WTC11 (cell line): ENCODE measurements at regions not wholly inside any gene's neighbourhood (a gene's known extent, or its start where the extent isn't known, plus 50 kb on each side); places are given as distances from the start of the nearest gene placed in this dataset.

Experiments used
- ATAC-seq: fragments of 200-7000 bp; cut with Tn5 transposase; 2 replicates; pipeline ENCODE4 v1.10.0; 2021; ENCODE audit warnings: mild to moderate bottlenecking, moderate library complexity
- CTCF ChIA-PET: fragments of 300-600 bp; sonication (Branson Sonifier 250); formaldehyde crosslinking; loops from one replicate; lab custom pipeline; 2021; ENCODE audit warnings: antibody characterized with exemption; lab: Charles Lee
- POLR2A ChIA-PET: fragments of 350-600 bp; sonication (Branson Sonifier 250); formaldehyde crosslinking; loops from one replicate; lab custom pipeline; 2021; ENCODE audit warnings: antibody characterized with exemption; lab: Charles Lee
- DNase-seq: peaks from one replicate; pipeline ENCODE4 v3.0.0; 2021; ENCODE audit warnings: low spot score
- H3K27ac Mint-ChIP-seq: 2 replicates; pipeline ENCODE4 v1.8.0; 2021; ENCODE audit warnings: mixed read lengths
- H3K27me3 Mint-ChIP-seq: 2 replicates; pipeline ENCODE4 v1.8.0; 2021; ENCODE audit warnings: low read depth, mild to moderate bottlenecking, moderate library complexity, mixed read lengths
- H3K36me3 Mint-ChIP-seq: 2 replicates; pipeline ENCODE4 v1.8.0; 2021; ENCODE audit warnings: mixed read lengths
- H3K4me1 Mint-ChIP-seq: 2 replicates; pipeline ENCODE4 v1.8.0; 2022; ENCODE audit warnings: mixed read lengths
- H3K4me3 Mint-ChIP-seq: 2 replicates; pipeline ENCODE4 v1.8.0; 2021; ENCODE audit warnings: mild to moderate bottlenecking, moderate library complexity, mixed read lengths
- H3K9me3 Mint-ChIP-seq: 2 replicates; pipeline ENCODE4 v1.8.0; 2021; ENCODE audit warnings: mixed read lengths
- CBFB ChIP-seq: sonication (generic); formaldehyde crosslinking; IDR thresholded peaks from 2 replicates; pipeline ENCODE4 v1.8.1; 2022; ENCODE audit warnings: mild to moderate bottlenecking, low read depth, missing genetic modification reagents
- GABPB1 ChIP-seq: sonication (generic); formaldehyde crosslinking; IDR thresholded peaks from 2 replicates; pipeline ENCODE4 v1.8.1; 2023; ENCODE audit warnings: mild to moderate bottlenecking, missing genetic modification reagents
- GTF2I ChIP-seq: fragments of 250-450 bp; sonication (Bioruptor Pico); conservative IDR thresholded peaks from 2 replicates; pipeline ENCODE4 v1.4.0; 2021; ENCODE audit warnings: mild to moderate bottlenecking
- NR2C2 ChIP-seq: sonication (generic); formaldehyde crosslinking; IDR thresholded peaks from 2 replicates; pipeline ENCODE4 v1.8.0; 2022; ENCODE audit warnings: mild to moderate bottlenecking, missing genetic modification reagents
- NR3C1 ChIP-seq: sonication (generic); formaldehyde crosslinking; conservative IDR thresholded peaks from 2 replicates; pipeline ENCODE4 v1.8.1; 2023; ENCODE audit warnings: low read depth, mild to moderate bottlenecking, missing genetic modification reagents
- RELA ChIP-seq: sonication (generic); formaldehyde crosslinking; IDR thresholded peaks from 2 replicates; pipeline ENCODE4 v1.8.1; 2022; ENCODE audit warnings: missing genetic modification reagents, mild to moderate bottlenecking, borderline replicate concordance
- SMAD4 ChIP-seq: sonication (generic); formaldehyde crosslinking; IDR thresholded peaks from 2 replicates; pipeline ENCODE4 v1.8.0; 2022; ENCODE audit warnings: mild to moderate bottlenecking, missing genetic modification reagents
- SP1 ChIP-seq: sonication (generic); formaldehyde crosslinking; conservative IDR thresholded peaks from 2 replicates; pipeline ENCODE4 v1.8.1; 2022; ENCODE audit warnings: missing genetic modification reagents
- TP53 ChIP-seq: sonication (generic); formaldehyde crosslinking; IDR thresholded peaks from 2 replicates; pipeline ENCODE4 v1.8.1; 2023; ENCODE audit warnings: mild to moderate bottlenecking, missing genetic modification reagents
- ZBTB21 ChIP-seq: sonication (generic); formaldehyde crosslinking; IDR thresholded peaks from 2 replicates; pipeline ENCODE4 v1.8.1; 2023; ENCODE audit warnings: mild to moderate bottlenecking, missing genetic modification reagents, borderline replicate concordance
- ZNF396 ChIP-seq: fragments of 250-450 bp; sonication (Bioruptor Pico); IDR thresholded peaks from 2 replicates; pipeline ENCODE4 v1.8.0; 2021; ENCODE audit warnings: mild to moderate bottlenecking, moderate library complexity, borderline replicate concordance
- ZNF416 ChIP-seq: fragments of 250-450 bp; sonication (Bioruptor Pico); IDR thresholded peaks from 2 replicates; pipeline ENCODE4 v1.9.0; 2021; ENCODE audit warnings: mild to moderate bottlenecking, inconsistent platforms
- TF ChIP-seq, protein P1 (sequence below): sonication (generic); formaldehyde crosslinking; IDR thresholded peaks from 2 replicates; pipeline ENCODE4 v1.8.1; 2022; ENCODE audit warnings: low read depth, mild to moderate bottlenecking, moderate library complexity, missing genetic modification reagents, borderline replicate concordance
- TF ChIP-seq, protein P2 (sequence below): fragments of 250-450 bp; sonication (Bioruptor Pico); IDR thresholded peaks from 2 replicates; pipeline ENCODE4 v1.9.0; 2021; ENCODE audit warnings: moderate library complexity, mild to moderate bottlenecking, inconsistent platforms, borderline replicate concordance
- TF ChIP-seq, protein P3 (sequence below): sonication (generic); formaldehyde crosslinking; IDR thresholded peaks from 2 replicates; pipeline ENCODE4 v1.8.0; 2022; ENCODE audit warnings: mild to moderate bottlenecking, missing genetic modification reagents
- TF ChIP-seq, protein P4 (sequence below): sonication (generic); formaldehyde crosslinking; IDR thresholded peaks from 2 replicates; pipeline ENCODE4 v1.8.1; 2023; ENCODE audit warnings: mild to moderate bottlenecking, missing genetic modification reagents, moderate library complexity
- TF ChIP-seq, protein P5 (sequence below): sonication (generic); formaldehyde crosslinking; IDR thresholded peaks from 2 replicates; pipeline ENCODE4 v1.8.1; 2023; ENCODE audit warnings: mild to moderate bottlenecking, missing genetic modification reagents, moderate library complexity
- TF ChIP-seq, protein P6 (sequence below): sonication (generic); formaldehyde crosslinking; conservative IDR thresholded peaks from 2 replicates; pipeline ENCODE4 v1.8.1; 2023; ENCODE audit warnings: mild to moderate bottlenecking, low read depth, missing genetic modification reagents, moderate library complexity
- TF ChIP-seq, protein P7 (sequence below): sonication (generic); formaldehyde crosslinking; IDR thresholded peaks from 2 replicates; pipeline ENCODE4 v1.8.0; 2022; ENCODE audit warnings: missing genetic modification reagents

DNA sequence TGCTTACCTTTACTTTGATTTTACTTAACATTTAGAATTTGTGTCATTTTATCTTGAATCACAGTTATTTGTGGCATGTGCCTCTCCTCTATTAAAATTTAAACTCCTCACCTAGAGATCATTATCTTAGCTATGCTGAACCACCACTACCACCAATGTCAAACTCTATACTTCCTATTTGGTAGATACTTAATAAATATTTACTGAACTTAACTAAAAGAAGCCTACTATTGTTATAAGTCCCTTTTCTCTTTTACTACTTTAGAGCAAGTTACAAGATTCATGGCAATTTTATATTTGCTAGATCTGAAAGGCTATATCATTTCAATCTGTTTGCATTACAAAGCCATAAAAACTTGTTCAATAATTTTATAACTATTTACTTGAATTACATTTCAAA is 273.3 kb upstream of the CCNH start:
- H3K27me3 Mint-ChIP-seq, result no peaks in the 10 kb centered on the region
- POLR2A ChIA-PET, result no interaction called here
- peaks cover 27% of the 10 kb centered on the region for H3K9me3 Mint-ChIP-seq
- no peak overlapping the region for H3K27ac Mint-ChIP-seq
- peaks cover 4% of the 10 kb centered on the region for H3K4me1 Mint-ChIP-seq
- TF ChIP-seq, protein P1, sequence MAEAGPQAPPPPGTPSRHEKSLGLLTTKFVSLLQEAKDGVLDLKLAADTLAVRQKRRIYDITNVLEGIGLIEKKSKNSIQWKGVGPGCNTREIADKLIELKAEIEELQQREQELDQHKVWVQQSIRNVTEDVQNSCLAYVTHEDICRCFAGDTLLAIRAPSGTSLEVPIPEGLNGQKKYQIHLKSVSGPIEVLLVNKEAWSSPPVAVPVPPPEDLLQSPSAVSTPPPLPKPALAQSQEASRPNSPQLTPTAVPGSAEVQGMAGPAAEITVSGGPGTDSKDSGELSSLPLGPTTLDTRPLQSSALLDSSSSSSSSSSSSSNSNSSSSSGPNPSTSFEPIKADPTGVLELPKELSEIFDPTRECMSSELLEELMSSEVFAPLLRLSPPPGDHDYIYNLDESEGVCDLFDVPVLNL (CRISPR knock-in tag), result no peak
- TF ChIP-seq, protein P2, sequence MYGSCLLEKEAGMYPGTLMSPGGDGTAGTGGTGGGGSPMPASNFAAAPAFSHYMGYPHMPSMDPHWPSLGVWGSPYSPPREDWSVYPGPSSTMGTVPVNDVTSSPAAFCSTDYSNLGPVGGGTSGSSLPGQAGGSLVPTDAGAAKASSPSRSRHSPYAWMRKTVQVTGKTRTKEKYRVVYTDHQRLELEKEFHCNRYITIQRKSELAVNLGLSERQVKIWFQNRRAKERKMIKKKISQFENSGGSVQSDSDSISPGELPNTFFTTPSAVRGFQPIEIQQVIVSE, result no peak
- no peak for TF ChIP-seq ZNF396
- TF ChIP-seq, protein P3, sequence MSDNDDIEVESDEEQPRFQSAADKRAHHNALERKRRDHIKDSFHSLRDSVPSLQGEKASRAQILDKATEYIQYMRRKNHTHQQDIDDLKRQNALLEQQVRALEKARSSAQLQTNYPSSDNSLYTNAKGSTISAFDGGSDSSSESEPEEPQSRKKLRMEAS (CRISPR knock-in tag), result no peak
- TF ChIP-seq ZBTB21 (CRISPR knock-in tag), result no peak
- no peak for TF ChIP-seq TP53 (CRISPR knock-in tag)
- TF ChIP-seq, protein P4, sequence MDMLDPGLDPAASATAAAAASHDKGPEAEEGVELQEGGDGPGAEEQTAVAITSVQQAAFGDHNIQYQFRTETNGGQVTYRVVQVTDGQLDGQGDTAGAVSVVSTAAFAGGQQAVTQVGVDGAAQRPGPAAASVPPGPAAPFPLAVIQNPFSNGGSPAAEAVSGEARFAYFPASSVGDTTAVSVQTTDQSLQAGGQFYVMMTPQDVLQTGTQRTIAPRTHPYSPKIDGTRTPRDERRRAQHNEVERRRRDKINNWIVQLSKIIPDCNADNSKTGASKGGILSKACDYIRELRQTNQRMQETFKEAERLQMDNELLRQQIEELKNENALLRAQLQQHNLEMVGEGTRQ, result no peak
- TF ChIP-seq ZNF416 (CRISPR knock-in tag), result no peak
- TF ChIP-seq, all 79 proteins: peak for 0
- CTCF ChIA-PET, result no interaction called here
- no peak for ATAC-seq
- H3K4me3 Mint-ChIP-seq, result no peak overlapping the region
- H3K36me3 Mint-ChIP-seq, result peaks cover 3% of the 10 kb centered on the region; the same call in 1 of the 2 replicates
- no peak for DNase-seq

DNA sequence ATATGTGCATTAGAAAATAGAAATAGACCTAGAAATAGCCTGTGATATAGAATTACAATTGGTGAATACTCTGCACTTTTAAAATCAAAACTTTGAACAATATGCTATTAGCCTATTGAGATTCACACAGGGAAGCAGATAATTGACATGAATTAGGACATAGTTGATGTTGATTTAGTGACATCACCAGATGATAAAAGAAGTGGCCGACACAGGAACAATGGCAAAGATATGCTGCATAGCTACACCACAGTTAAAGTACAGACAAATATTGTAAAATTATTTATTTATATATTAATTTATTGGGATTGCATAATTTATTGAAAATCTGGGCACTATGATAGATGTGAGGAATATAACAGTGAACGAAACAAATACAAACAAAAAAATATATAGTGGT is 261.5 kb upstream of the CCNH start:
- CTCF ChIA-PET, result no interaction called here
- no peak overlapping the region for H3K27ac Mint-ChIP-seq

DNA sequence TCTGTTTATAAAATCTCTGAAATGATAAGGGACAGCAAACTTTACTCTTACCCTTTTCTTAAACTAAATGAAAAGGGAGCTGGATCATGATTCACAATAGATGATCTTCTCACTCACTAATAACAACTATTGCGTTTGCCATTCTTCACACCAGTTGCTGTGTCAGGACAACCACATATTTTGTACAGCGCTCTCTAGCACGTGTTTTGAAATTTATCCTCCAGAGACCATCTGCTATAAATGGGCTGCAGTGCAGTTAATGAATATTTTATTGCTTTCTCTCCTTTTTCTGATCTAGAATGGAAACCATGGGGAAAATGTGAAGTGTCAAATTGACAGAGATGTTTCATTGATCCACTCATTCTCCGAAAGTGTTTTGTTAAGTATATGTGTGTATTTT is 258.4 kb upstream of the CCNH start:
- ChIA-PET CTCF (no interaction called here), POLR2A (no interaction called here)
- no peak for ATAC-seq
- no peak for DNase-seq
- no peak overlapping the region for H3K4me3 Mint-ChIP-seq
- H3K27me3 Mint-ChIP-seq, result no peaks in the 10 kb centered on the region; the same call in 1 of the 2 replicates
- H3K9me3 Mint-ChIP-seq, result no peaks in the 10 kb centered on the region
- no peaks in the 10 kb centered on the region for H3K36me3 Mint-ChIP-seq
- no peaks in the 10 kb centered on the region for H3K4me1 Mint-ChIP-seq
- H3K27ac Mint-ChIP-seq, result no peak overlapping the region
- TF ChIP-seq NR3C1 (no peak), GABPB1 (CRISPR knock-in tag) (no peak), SMAD4 (no peak)

More for the DNA sequence above, 261.5 kb upstream of the CCNH start:
- ATAC-seq (no peak), DNase-seq (no peak)
- Mint-ChIP-seq H3K36me3 (no peaks in the 10 kb centered on the region), H3K4me1 (no peaks in the 10 kb centered on the region), H3K4me3 (no peak overlapping the region), H3K27me3 (no peaks in the 10 kb centered on the region; the same call in 1 of the 2 replicates), H3K9me3 (no peaks in the 10 kb centered on the region)
- POLR2A ChIA-PET, result no interaction called here
- TF ChIP-seq SP1 (CRISPR knock-in tag), result no peak
- TF ChIP-seq, protein P3 (CRISPR knock-in tag), result no peak
- no peak for TF ChIP-seq RELA (CRISPR knock-in tag)
- no peak for TF ChIP-seq NR2C2 (CRISPR knock-in tag)
- TF ChIP-seq, all 79 proteins: peak for 0

DNA sequence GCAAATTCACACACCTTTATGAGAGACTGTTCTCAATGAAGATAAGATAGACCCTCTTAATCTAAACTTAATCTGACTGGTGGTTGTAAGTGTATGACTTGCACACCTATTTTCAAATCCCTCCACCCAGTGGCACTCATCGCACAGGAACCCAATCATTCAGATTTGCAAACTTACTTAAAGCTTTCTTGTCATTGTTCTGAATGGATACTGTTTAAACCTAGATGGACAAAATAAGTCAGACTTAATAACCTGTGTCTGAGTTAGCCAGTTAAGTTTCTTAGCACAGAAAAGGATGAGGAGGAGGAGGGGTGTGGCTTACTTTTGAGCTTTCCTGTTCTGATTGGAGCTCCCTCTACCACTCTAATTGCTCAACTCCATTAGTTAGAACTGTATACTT is 252.4 kb upstream of the CCNH start:
- CTCF ChIA-PET, result no interaction called here
- POLR2A ChIA-PET, result no interaction called here
- DNase-seq (no peak), ATAC-seq (no peak)
- no peaks in the 10 kb centered on the region for H3K27me3 Mint-ChIP-seq
- H3K9me3 Mint-ChIP-seq, result no peaks in the 10 kb centered on the region
- no peaks in the 10 kb centered on the region for H3K36me3 Mint-ChIP-seq
- H3K27ac Mint-ChIP-seq, result no peak overlapping the region
- no peaks in the 10 kb centered on the region for H3K4me1 Mint-ChIP-seq
- no peak overlapping the region for H3K4me3 Mint-ChIP-seq
- TF ChIP-seq, protein P5, sequence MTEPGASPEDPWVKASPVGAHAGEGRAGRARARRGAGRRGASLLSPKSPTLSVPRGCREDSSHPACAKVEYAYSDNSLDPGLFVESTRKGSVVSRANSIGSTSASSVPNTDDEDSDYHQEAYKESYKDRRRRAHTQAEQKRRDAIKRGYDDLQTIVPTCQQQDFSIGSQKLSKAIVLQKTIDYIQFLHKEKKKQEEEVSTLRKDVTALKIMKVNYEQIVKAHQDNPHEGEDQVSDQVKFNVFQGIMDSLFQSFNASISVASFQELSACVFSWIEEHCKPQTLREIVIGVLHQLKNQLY, result no peak
- TF ChIP-seq, protein P6, sequence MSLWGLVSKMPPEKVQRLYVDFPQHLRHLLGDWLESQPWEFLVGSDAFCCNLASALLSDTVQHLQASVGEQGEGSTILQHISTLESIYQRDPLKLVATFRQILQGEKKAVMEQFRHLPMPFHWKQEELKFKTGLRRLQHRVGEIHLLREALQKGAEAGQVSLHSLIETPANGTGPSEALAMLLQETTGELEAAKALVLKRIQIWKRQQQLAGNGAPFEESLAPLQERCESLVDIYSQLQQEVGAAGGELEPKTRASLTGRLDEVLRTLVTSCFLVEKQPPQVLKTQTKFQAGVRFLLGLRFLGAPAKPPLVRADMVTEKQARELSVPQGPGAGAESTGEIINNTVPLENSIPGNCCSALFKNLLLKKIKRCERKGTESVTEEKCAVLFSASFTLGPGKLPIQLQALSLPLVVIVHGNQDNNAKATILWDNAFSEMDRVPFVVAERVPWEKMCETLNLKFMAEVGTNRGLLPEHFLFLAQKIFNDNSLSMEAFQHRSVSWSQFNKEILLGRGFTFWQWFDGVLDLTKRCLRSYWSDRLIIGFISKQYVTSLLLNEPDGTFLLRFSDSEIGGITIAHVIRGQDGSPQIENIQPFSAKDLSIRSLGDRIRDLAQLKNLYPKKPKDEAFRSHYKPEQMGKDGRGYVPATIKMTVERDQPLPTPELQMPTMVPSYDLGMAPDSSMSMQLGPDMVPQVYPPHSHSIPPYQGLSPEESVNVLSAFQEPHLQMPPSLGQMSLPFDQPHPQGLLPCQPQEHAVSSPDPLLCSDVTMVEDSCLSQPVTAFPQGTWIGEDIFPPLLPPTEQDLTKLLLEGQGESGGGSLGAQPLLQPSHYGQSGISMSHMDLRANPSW (CRISPR knock-in tag), result no peak
- TF ChIP-seq GTF2I (CRISPR knock-in tag) (no peak), CBFB (CRISPR knock-in tag) (no peak)
- TF ChIP-seq, protein P7, sequence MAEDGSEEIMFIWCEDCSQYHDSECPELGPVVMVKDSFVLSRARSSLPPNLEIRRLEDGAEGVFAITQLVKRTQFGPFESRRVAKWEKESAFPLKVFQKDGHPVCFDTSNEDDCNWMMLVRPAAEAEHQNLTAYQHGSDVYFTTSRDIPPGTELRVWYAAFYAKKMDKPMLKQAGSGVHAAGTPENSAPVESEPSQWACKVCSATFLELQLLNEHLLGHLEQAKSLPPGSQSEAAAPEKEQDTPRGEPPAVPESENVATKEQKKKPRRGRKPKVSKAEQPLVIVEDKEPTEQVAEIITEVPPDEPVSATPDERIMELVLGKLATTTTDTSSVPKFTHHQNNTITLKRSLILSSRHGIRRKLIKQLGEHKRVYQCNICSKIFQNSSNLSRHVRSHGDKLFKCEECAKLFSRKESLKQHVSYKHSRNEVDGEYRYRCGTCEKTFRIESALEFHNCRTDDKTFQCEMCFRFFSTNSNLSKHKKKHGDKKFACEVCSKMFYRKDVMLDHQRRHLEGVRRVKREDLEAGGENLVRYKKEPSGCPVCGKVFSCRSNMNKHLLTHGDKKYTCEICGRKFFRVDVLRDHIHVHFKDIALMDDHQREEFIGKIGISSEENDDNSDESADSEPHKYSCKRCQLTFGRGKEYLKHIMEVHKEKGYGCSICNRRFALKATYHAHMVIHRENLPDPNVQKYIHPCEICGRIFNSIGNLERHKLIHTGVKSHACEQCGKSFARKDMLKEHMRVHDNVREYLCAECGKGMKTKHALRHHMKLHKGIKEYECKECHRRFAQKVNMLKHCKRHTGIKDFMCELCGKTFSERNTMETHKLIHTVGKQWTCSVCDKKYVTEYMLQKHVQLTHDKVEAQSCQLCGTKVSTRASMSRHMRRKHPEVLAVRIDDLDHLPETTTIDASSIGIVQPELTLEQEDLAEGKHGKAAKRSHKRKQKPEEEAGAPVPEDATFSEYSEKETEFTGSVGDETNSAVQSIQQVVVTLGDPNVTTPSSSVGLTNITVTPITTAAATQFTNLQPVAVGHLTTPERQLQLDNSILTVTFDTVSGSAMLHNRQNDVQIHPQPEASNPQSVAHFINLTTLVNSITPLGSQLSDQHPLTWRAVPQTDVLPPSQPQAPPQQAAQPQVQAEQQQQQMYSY (CRISPR knock-in tag), result no peak
